ENCODE measurements at regions not wholly inside any gene's neighbourhood (a gene's known extent, or its start where the extent isn't known, plus 50 kb on each side); places are given as distances from the start of the nearest gene placed in this dataset.

GRCh38 chr13:69306766-69307165 is 800.9 kb upstream of the ATXN8OS start:
- TF ChIP-seq PATZ1 (CRISPR knock-in tag; IDR thresholded peaks at IDR 0.05; ENCODE audit: borderline replicate concordance), result no peak
- no peak for TF ChIP-seq CSDC2 (CRISPR knock-in tag; IDR thresholded peaks at IDR 0.05)
- no peak for TF ChIP-seq RARB (CRISPR knock-in tag; IDR thresholded peaks at IDR 0.05)
- TF ChIP-seq TCF4 (CRISPR knock-in tag; IDR thresholded peaks at IDR 0.05; ENCODE audit: borderline replicate concordance), result no peak
- no peak for TF ChIP-seq ZNF565 (CRISPR knock-in tag; conservative IDR thresholded peaks at IDR 0.05; ENCODE audit: low read depth)
- TF ChIP-seq ZFP30 (CRISPR knock-in tag; IDR thresholded peaks at IDR 0.05), result no peak
